GM18951 (cell line): ENCODE measurements at regions not wholly inside any gene's neighbourhood (a gene's known extent, or its start where the extent isn't known, plus 50 kb on each side); places are given as distances from the start of the nearest gene placed in this dataset.
"Not testable (repeated sequence)": the region's sequence is repeated elsewhere in the genome, so short reads cannot be mapped to it uniquely, and the experiment has no call there.

ENCODE experiments used
- POLR2A ChIP-seq: IDR thresholded peaks from 4 replicates; pipeline ENCODE4 v1.6.1; 2011; ENCODE audit warnings: mild to moderate bottlenecking; ENCODE audit not compliant: insufficient read length, insufficient read depth; ENCODE audit errors: extremely low read depth
- in situ Hi-C: fragments of 300-500 bp; cut with MboI; formaldehyde crosslinking; loops from one replicate; pipeline ENCODE4 v1.12.0; 2022; ENCODE audit warnings: low sequenced_read_pairs, mixed read lengths, inconsistent platforms; ENCODE audit not compliant: unreplicated experiment

DNA sequence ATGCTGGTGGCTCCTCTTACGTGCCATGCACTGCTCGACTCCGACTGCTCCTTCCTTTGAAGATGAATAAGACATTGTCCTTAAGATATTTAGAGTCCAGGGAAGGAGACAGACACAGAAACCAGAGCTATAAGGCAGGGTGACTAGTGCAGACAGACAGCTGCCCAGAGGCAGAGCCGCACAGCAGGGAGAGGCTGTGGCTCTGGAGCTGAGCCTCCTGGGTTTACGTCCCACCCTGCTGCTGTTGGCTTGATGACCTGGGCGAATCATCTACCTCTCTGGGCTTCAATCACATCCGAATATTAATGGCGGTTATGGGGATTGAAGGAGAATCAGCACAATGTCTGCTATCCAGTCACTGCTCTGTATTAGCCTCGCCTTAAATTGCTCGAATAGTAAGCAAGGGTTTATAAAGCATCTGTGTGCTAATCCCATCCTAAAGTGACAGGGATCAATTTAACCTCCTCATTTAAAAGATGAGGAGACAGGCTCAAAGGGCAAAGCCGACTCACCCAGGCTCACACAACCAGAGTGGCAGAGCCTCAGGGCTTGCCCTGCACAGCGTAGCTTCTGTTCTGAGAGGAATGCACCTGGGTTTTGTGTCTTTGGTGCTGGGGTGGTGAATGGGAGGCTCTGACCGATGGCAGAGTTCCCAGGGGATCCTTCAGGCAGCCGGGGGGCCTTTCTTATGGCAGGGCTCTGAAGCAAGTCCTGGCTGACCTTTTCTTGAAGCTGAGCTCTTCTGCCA lies 284.1 kb downstream of the MYCN start:
- no peak for TF ChIP-seq POLR2A
- in situ Hi-C loops, result no loop called here

- TF ChIP-seq POLR2A, result no peak
- in situ Hi-C loops, result no loop called here
These were observed 283.5 kb downstream of the MYCN start for GRCh38 chr2:16223841-16224177.

DNA sequence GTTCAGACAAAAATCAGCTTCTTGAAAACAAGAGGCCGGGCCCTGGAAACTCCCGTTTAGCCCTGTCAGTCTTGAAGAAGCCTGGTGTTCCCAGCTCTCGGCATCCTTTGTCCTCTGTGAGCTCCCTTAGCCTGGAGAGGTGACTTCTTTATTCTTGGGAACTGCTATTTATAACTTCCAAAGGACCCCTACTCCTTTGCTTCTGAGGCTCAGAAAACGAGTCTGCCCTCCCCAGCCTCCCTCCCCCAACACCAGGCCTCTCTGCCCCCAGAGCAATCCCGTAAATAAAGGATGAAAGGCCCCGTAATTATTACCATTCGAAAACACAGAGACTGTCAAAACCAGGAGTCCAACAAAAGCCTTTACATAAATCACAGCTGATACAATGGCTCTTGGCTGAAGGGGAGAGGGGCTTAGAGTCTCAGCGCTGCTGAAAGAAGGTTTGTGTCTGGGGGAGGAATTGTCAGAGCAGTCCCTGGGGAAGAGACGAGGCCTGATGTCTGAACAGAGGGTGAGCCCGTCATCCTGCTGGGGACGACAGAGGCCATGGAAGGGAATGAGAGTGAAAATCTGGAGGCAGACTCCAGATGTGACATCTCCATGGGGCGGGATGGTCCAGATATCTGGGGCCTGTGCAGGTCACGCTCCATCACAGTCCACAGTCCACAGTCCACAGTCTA lies 283.0 kb downstream of the MYCN start:
- in situ Hi-C loops, result no loop called here
- no peak for TF ChIP-seq POLR2A

- in situ Hi-C loops, result no loop called here
- no peak for TF ChIP-seq POLR2A
These were observed 282.0 kb downstream of the MYCN start for GRCh38 chr2:16222326-16222725.

DNA sequence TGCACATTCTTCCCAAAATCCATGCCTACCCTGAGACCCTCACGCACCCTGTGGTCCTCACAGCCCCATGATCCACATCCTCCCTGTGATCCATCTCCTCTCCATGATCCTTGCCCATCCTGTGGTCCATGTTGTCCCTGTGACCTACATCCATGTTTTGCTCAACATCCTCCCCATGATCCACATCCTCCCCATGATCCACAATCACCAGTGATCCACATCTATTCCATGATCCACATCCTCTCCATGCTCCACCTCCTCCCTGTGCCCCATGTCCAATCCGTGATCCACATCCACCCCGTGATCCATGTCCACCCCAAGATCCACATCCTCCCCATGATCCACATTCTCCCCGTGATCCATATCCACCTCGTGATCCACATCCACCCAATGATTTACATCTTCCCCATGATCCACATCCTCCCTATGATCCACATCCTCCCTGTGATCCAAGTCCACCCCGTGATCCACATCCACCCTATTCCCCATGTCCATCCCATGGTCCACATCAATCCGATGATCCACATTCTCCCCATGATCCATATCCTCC lies 281.2 kb downstream of the MYCN start:
- no peak for TF ChIP-seq POLR2A
- in situ Hi-C loops, result no loop called here

DNA sequence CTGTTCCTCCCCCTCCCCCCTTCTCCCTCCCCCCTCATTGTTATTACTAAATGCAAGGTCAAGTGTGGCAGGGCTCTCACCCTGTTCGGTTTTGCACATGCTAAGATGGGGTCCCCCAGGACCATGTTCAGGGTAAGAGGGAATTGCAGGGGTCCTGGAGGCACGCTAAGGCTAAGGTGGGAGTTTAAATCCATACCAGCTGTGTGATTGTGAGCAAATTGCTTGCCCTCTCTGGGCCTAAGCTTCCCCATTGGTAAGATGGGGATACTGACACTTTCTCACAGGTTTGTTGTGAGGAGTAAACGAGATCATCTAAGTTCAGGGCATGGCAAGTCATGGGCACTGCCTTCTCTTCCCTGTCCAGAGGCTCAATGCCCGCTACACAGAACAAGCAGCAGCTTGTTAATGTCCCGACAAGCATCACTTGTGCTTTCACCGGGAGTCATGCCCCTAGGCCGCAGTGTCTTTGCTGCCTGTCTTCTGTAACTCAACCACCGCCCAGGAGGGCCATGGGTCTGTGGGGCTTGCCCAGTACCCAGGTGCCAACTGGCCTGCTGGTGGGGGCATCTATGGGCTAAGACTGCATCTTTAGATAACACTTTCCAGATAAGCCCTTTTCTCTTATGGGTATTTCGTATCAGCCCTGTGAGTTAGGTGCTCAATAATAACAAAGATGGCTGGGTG lies 279.1 kb downstream of the MYCN start:
- in situ Hi-C loops, result no loop called here
- no peak for TF ChIP-seq POLR2A

- in situ Hi-C loops, result no loop called here
- no peak for TF ChIP-seq POLR2A
These were observed 278.3 kb downstream of the MYCN start for GRCh38 chr2:16218625-16219024.

GRCh38 chr2:16218161-16218560 lies 277.8 kb downstream of the MYCN start:
- in situ Hi-C loops, result no loop called here
- TF ChIP-seq POLR2A, result no peak

- in situ Hi-C loops, result not testable (repeated sequence)
These were observed 277.4 kb downstream of the MYCN start for GRCh38 chr2:16217741-16218140.

GRCh38 chr2:16217291-16217690 lies 276.9 kb downstream of the MYCN start:
- no peak for TF ChIP-seq POLR2A
- in situ Hi-C loops, result no loop called here

DNA sequence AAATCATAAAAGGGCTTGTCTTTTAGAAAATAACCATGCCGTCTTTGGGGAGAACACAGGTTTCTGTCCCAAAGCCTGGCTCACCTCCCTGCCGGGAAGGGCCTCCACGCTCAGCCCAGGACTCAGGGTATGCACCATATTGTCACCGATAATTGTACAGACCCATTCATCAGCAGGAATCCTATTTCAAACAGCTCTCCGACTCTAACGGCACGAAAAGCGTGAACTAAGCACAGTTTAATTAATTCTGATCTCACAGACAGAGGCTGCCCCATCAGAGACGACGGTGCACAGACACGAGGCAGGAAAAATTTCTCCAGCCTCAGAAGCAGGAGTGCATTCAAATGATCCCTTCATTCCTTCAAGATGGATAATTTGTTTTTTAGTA lies 276.2 kb downstream of the MYCN start:
- TF ChIP-seq POLR2A, result no peak
- in situ Hi-C loops, result no loop called here

GRCh38 chr2:16215902-16216557 lies 275.7 kb downstream of the MYCN start:
- in situ Hi-C loops, result no loop called here
- no peak for TF ChIP-seq POLR2A

- TF ChIP-seq POLR2A, result no peak
- in situ Hi-C loops, result no loop called here
These were observed 274.5 kb downstream of the MYCN start for GRCh38 chr2:16214861-16215260.

GRCh38 chr2:16214391-16214790 lies 274.0 kb downstream of the MYCN start:
- TF ChIP-seq POLR2A, result no peak
- in situ Hi-C loops, result no loop called here

DNA sequence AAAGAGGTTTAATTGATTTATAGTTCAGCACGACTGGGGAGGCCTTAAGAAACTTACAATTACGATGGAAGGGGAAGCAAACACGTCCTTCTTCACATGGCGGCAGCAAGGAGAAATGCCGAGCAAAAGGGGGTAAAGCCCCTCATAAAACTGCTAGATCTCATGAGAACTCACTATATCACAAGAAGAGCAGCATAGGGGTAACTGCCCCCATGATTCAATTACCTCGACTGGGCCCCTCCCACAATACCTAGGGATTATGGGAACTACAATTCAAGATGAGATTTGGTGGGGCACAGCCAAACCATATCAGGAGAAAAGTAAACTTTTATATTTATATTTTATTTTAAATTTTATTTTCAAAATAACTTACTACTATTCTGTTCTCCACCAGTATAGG lies 272.0 kb downstream of the MYCN start:
- in situ Hi-C loops, result no loop called here
- no peak for TF ChIP-seq POLR2A
